GM12891 (cell line): ENCODE measurements at regions not wholly inside any gene's neighbourhood (a gene's known extent, or its start where the extent isn't known, plus 50 kb on each side); places are given as distances from the start of the nearest gene placed in this dataset.
"Not testable (repeated sequence)": the region's sequence is repeated elsewhere in the genome, so short reads cannot be mapped to it uniquely, and the experiment has no call there.

ENCODE experiments used
- DNase-seq: peaks from one replicate; pipeline ENCODE4 v3.0.0; 2011; ENCODE audit warnings: low spot score; ENCODE audit not compliant: insufficient read length
- FAIRE-seq: peaks from 2 replicates; lab custom pipeline; 2011; peaks lifted over from hg19 to GRCh38; lab: Jason Lieb, UNC
- PAX5 ChIP-seq: IDR thresholded peaks from 2 replicates; pipeline ENCODE4 v1.6.1; 2011; ENCODE audit warnings: low read length, moderate library complexity, mild to moderate bottlenecking; ENCODE audit not compliant: insufficient read depth, severe bottlenecking
- POLR2A ChIP-seq: IDR thresholded peaks from 2 replicates; pipeline ENCODE4 v1.6.1; 2011; ENCODE audit warnings: low read depth, low read length, control low read depth
- POLR2AphosphoS5 ChIP-seq: IDR thresholded peaks from 2 replicates; pipeline ENCODE4 v1.6.1; 2011; ENCODE audit warnings: low read depth, low read length, control low read depth
- POU2F2 ChIP-seq: IDR thresholded peaks from 2 replicates; pipeline ENCODE4 v1.6.1; 2011; ENCODE audit warnings: low read depth, mild to moderate bottlenecking, control low read depth, low read length, moderate library complexity
- SPI1 ChIP-seq: IDR thresholded peaks from 2 replicates; pipeline ENCODE4 v1.6.1; 2011; ENCODE audit warnings: low read depth, low read length, control low read depth
- TAF1 ChIP-seq: IDR thresholded peaks from 2 replicates; pipeline ENCODE4 v1.6.1; 2011; ENCODE audit warnings: low read depth, low read length, control low read depth

DNA sequence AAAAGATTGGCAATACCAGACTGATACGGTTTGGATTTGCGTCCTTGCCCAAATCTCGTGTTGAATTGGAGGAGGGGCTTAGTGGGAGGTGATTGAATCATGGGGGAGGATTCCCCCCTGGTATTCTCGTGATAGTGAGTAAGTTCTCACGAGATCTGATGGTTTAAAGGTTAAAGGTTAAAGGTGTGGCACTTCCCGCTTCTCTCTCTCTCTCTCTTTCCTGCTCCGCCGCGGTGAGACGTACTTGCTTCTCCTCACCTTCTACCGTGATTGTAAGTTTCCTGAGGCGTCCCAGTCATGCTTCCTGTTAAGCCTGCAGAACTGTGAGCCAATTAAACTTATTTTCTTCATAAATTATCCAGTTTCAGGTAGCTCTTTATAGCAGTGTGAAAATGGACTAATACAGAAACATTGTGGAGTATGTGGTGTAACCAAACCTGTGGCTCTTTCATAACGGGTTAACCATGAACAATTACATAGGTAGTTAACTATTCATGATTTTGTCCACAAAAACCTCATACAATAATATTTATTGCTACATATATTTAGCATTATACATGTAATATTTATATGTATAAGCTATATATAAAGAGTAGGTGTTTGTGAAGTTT is 107.5 kb downstream of the ANXA1 start:
- DNase-seq = no peak
- no peak for FAIRE-seq
- TF ChIP-seq POU2F2 (no peak), TAF1 (no peak), POLR2A (no peak), POLR2AphosphoS5 (no peak), SPI1 (no peak), PAX5 (no peak)

GRCh38 chr9:73260506-73260905 is 108.8 kb downstream of the ANXA1 start:
- no peak for DNase-seq
- TF ChIP-seq SPI1 (no peak), POU2F2 (no peak), TAF1 (no peak), PAX5 (no peak), POLR2AphosphoS5 (no peak), POLR2A (no peak)
- no peak for FAIRE-seq

DNA sequence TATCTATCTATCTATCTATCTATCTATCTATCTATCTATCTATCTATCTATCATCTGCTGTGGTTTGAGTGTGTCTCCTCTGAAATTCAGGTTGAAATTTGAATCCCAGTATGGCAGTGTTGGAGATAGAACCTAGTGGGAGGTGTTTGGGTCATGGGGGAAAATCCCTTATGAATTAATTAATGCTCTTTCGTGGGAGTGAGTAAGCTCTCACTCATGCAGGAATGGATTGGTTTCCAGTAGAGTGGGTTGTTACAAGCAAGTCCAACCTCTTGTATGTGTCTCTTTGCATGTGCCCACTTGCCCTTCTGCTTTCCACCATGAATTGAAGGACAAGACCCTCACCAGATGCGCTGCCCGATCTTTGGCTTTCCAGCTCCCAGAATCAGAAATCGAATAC is 113.0 kb downstream of the ANXA1 start:
- DNase-seq = no peak
- no peak for FAIRE-seq
- TF ChIP-seq TAF1 (no peak), SPI1 (no peak), POLR2A (no peak), PAX5 (no peak), POU2F2 (no peak), POLR2AphosphoS5 (no peak)

DNA sequence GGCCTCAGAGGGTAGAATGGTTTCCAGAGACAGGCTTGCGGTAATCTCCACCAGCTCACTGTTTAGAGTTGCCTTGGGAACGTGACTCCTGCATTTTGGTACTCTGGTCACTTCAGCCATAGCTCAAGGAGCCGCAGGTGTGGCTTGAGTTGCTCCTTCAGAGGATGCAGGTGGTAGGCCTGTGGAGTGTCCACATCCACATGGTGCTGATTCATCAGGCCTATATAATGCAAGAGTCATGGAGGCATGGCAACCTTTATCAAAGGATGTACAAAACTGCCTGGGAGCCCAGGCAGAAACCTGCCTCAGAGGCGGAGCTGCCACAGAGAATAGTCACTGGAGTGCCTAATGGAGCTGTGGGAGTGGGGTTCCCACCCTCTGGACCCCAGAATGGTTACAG is 114.2 kb downstream of the ANXA1 start:
- FAIRE-seq (no peak), DNase-seq (no peak)
- TF ChIP-seq SPI1 (no peak), POLR2A (no peak), TAF1 (no peak), POU2F2 (no peak), PAX5 (no peak), POLR2AphosphoS5 (no peak)

- FAIRE-seq (no peak), DNase-seq (no peak)
- TF ChIP-seq POU2F2 = no peak
Measured at GRCh38 chr9:73269430-73270101, 117.9 kb downstream of the ANXA1 start.

- no peak for TF ChIP-seq POLR2AphosphoS5
- TF ChIP-seq TAF1 = no peak
- no peak for TF ChIP-seq PAX5
- TF ChIP-seq POLR2A = no peak
- no peak for TF ChIP-seq POU2F2
- no peak for TF ChIP-seq SPI1
- DNase-seq (no peak), FAIRE-seq (no peak)
Measured at GRCh38 chr9:73270967-73271721, 119.5 kb downstream of the ANXA1 start.

DNA sequence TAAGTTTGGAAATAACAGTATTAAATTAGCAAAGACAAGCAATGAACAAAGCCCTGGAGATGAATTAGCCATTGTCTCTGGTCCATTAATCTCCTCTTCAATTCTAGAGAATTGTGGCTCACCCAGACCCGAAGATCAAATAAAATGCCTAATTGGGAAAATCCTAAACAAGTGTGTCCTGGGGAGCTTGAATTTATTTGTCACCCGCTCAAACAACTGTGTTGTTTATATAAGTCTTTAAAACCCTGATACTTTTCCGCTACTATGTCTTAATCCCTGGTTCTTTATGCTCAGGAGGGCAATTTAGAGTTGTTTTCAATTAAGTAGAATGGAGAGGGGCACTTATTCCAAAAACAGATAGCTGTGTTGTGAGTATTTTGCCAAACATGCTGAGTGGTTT is 128.4 kb downstream of the ANXA1 start:
- FAIRE-seq (no peak), DNase-seq (no peak)
- TF ChIP-seq PAX5 = no peak
- TF ChIP-seq POU2F2 = no peak

GRCh38 chr9:73284377-73284776 is 132.7 kb downstream of the ANXA1 start:
- no peak for FAIRE-seq
- no peak for DNase-seq
- TF ChIP-seq PAX5 (no peak), POLR2AphosphoS5 (no peak), POLR2A (no peak), TAF1 (no peak), SPI1 (no peak), POU2F2 (no peak)

GRCh38 chr9:73294336-73294735 is 142.7 kb downstream of the ANXA1 start:
- no peak for FAIRE-seq
- no peak for TF ChIP-seq TAF1
- no peak for TF ChIP-seq SPI1
- no peak for TF ChIP-seq POLR2AphosphoS5
- no peak for TF ChIP-seq POLR2A
- no peak for TF ChIP-seq PAX5

GRCh38 chr9:73325983-73326382 is 174.3 kb downstream of the ANXA1 start:
- no peak for DNase-seq
- FAIRE-seq = no peak
- TF ChIP-seq POU2F2 (no peak), PAX5 (no peak), POLR2A (no peak), POLR2AphosphoS5 (no peak), TAF1 (no peak), SPI1 (no peak)

More at GRCh38 chr9:73294336-73294735, 142.7 kb downstream of the ANXA1 start:
- no peak for DNase-seq

DNA sequence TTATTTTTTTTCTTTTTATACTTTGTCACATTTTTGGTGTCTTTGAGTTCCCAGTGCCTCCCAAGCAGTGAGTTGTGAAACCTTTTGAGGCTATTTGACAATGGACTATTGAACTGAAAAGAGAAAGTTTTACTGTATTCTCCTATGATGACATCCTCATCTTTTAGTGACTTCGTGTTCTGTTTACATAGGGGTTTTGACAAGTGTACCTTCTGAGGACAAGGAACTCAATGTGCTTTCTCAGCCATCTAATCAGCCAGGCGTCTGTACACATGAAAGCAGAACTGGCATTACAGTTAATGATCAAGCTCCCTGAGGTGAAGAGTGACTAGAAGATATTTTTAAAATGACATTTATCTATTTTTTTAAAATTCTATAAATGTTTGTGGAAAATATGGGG is 175.5 kb downstream of the ANXA1 start:
- no peak for FAIRE-seq
- no peak for TF ChIP-seq PAX5
- TF ChIP-seq POLR2A = no peak
- TF ChIP-seq SPI1 = no peak
- TF ChIP-seq POLR2AphosphoS5 = no peak
- no peak for TF ChIP-seq TAF1
- no peak for TF ChIP-seq POU2F2
- DNase-seq = no peak

DNA sequence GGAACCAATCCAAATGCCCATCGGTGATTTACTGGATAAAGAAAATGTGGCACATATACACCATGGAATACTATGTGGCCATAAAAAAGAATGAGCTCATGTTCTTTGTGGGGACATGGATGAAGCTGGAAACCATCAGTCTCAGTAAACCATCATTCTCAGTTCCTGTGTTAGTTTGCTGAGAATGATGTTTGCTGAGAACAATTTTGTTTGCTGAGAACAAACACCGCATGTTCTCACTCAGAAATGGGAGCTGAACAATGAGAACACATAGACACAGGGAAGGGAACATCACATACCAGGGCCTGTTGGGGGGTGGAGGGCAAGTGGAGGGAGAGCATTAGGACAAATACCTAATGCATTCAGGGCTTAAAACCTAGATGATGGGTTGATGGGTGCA is 185.5 kb downstream of the ANXA1 start:
- DNase-seq, FAIRE-seq: not testable (repeated sequence)
